HEK293T (cell line): ENCODE measurements at regions not wholly inside any gene's neighbourhood (a gene's known extent, or its start where the extent isn't known, plus 50 kb on each side); places are given as distances from the start of the nearest gene placed in this dataset.

ENCODE experiments used
- CTBP1 ChIP-seq: fragments of 450-650 bp; IDR thresholded peaks from 2 replicates; pipeline ENCODE4 v1.6.1; 2016; ENCODE audit warnings: borderline replicate concordance
- ELF4 ChIP-seq: fragments of 450-650 bp; IDR thresholded peaks from 2 replicates; pipeline ENCODE4 v1.6.1; 2017; ENCODE audit warnings: antibody characterized with exemption
- NFRKB ChIP-seq: fragments of 450-650 bp; IDR thresholded peaks from 2 replicates; pipeline ENCODE4 v1.6.1; 2016; ENCODE audit warnings: mild to moderate bottlenecking, moderate library complexity
- SUZ12 ChIP-seq: fragments of 450-650 bp; IDR thresholded peaks from 2 replicates; pipeline ENCODE4 v1.6.1; 2016; ENCODE audit warnings: mild to moderate bottlenecking
- ZNF384 ChIP-seq: fragments of 450-650 bp; IDR thresholded peaks from 2 replicates; pipeline ENCODE4 v1.6.1; 2016

DNA sequence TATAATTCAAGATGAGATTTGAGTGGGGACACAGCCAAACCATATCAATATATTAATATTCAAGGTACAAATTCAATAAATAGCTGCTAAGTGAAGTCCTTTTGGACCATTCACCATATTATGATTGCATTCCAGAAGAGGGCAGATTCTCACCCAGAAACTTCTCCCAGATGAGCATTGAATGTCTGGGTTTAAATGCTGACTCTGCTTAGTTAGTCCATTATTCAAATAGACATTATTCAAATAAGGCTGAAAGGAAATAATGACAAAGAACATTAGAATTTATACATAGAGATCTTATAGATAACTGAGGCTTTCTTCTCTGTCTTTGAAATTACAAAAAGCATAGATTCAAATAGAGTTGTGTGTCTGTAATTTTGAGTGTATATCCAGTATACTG lies 579.4 kb upstream of the SLC8A1 start:
- no peak for TF ChIP-seq NFRKB
- no peak for TF ChIP-seq ELF4
- TF ChIP-seq CTBP1, result no peak
- no peak for TF ChIP-seq ZNF384
- TF ChIP-seq SUZ12, result no peak
